Osteoblast (primary cell): ENCODE measurements at regions not wholly inside any gene's neighbourhood (a gene's known extent, or its start where the extent isn't known, plus 50 kb on each side); places are given as distances from the start of the nearest gene placed in this dataset.
A peak's percentile ranks its signal among the peaks of the same experiment; 100 is the strongest.

Source experiments
- DNase-seq: peaks from one replicate; pipeline ENCODE4 v3.0.0; 2011; ENCODE audit warnings: low spot score, mixed read lengths; ENCODE audit not compliant: insufficient read length; ENCODE audit errors: missing footprints
- H2AFZ ChIP-seq: 2 replicates; pipeline ENCODE4 v1.6.0; 2011; ENCODE audit warnings: mild to moderate bottlenecking, low read length
- H3K27ac ChIP-seq: 2 replicates; pipeline ENCODE4 v1.5.1; 2011; ENCODE audit warnings: mild to moderate bottlenecking, low read depth, low read length, moderate library complexity
- H3K27me3 ChIP-seq: 2 replicates; pipeline ENCODE4 v1.6.0; 2012; ENCODE audit warnings: mild to moderate bottlenecking, control low read depth, inconsistent platforms, low read length, moderate library complexity; ENCODE audit not compliant: insufficient read depth
- H3K36me3 ChIP-seq: 2 replicates; pipeline ENCODE4 v1.5.1; 2011; ENCODE audit warnings: mild to moderate bottlenecking, low read length, control low read depth, moderate library complexity; ENCODE audit not compliant: insufficient read depth
- H3K4me1 ChIP-seq: 2 replicates; pipeline ENCODE4 v1.5.1; 2011; ENCODE audit warnings: mild to moderate bottlenecking, low read length, control low read depth, moderate library complexity; ENCODE audit not compliant: insufficient read depth
- H3K4me2 ChIP-seq: 2 replicates; pipeline ENCODE4 v1.6.0; 2011; ENCODE audit warnings: mild to moderate bottlenecking, low read length; ENCODE audit not compliant: insufficient read depth
- H3K4me3 ChIP-seq: fragments of 200-600 bp; sonication (generic); 3 replicates; pipeline ENCODE4 v1.5.1; 2012; ENCODE audit warnings: mild to moderate bottlenecking, low read length, inconsistent platforms; ENCODE audit not compliant: insufficient read depth
- H3K79me2 ChIP-seq: 2 replicates; pipeline ENCODE4 v1.6.0; 2012; ENCODE audit warnings: mild to moderate bottlenecking, low read length, control low read depth, inconsistent platforms; ENCODE audit not compliant: insufficient read depth
- H3K9me3 ChIP-seq: 2 replicates; pipeline ENCODE4 v1.5.1; 2011; ENCODE audit warnings: low read depth, low read length, control low read depth
- H4K20me1 ChIP-seq: 2 replicates; pipeline ENCODE4 v1.6.0; 2012; ENCODE audit warnings: mild to moderate bottlenecking, low read length, control low read depth; ENCODE audit not compliant: insufficient read depth
- TF ChIP-seq, protein P1 (sequence below): IDR thresholded peaks from 2 replicates; pipeline ENCODE4 v1.5.1; 2011; ENCODE audit warnings: mild to moderate bottlenecking, low read depth, low read length, moderate library complexity; ENCODE audit errors: extremely low read depth

DNA sequence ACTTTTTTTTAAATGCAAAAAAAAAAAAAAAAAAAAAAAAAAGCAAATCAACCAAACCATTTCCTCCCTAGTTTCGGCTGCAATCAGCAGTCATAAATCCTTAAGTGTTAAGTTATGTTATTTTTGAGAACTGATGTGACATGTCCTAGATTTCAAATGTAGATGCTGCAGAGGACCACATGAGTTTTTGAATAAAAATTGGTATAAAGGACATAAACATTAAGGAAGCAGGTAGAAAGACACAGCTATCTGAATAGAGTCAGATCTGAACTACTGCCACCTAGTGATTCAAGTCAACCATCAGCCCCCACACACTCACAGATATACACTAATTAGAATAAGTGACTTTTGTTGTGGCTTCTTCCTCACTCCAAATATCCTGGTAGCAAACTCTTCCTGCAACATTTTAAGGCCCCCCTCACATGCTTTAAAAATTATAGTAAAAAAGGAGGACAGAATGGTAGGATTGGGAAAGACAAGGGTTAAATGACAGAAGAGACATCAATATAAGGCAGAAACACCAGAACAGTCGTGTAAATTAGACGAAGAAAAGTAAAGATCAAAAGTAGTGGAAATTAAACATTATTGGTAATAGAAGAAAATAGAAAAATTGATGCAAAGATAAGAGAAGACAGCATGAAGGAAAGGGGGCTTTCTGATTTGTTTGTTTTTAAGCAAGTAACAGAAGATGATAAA lies 394.5 kb upstream of the ATP2B1 start:
- Histone ChIP-seq H2AFZ (no peak overlapping the region), H3K4me3 (no peak overlapping the region), H3K36me3 (no peaks in the 10 kb centered on the region), H3K27ac (no peak overlapping the region), H3K4me1 (peaks cover 16% of the 10 kb centered on the region), H3K9me3 (no peaks in the 10 kb centered on the region), H3K4me2 (no peak overlapping the region), H3K79me2 (no peaks in the 10 kb centered on the region), H4K20me1 (no peaks in the 10 kb centered on the region), H3K27me3 (no peaks in the 10 kb centered on the region)
- TF ChIP-seq, protein P1, sequence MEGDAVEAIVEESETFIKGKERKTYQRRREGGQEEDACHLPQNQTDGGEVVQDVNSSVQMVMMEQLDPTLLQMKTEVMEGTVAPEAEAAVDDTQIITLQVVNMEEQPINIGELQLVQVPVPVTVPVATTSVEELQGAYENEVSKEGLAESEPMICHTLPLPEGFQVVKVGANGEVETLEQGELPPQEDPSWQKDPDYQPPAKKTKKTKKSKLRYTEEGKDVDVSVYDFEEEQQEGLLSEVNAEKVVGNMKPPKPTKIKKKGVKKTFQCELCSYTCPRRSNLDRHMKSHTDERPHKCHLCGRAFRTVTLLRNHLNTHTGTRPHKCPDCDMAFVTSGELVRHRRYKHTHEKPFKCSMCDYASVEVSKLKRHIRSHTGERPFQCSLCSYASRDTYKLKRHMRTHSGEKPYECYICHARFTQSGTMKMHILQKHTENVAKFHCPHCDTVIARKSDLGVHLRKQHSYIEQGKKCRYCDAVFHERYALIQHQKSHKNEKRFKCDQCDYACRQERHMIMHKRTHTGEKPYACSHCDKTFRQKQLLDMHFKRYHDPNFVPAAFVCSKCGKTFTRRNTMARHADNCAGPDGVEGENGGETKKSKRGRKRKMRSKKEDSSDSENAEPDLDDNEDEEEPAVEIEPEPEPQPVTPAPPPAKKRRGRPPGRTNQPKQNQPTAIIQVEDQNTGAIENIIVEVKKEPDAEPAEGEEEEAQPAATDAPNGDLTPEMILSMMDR, result peak; percentile 68
- DNase-seq, result no peak

DNA sequence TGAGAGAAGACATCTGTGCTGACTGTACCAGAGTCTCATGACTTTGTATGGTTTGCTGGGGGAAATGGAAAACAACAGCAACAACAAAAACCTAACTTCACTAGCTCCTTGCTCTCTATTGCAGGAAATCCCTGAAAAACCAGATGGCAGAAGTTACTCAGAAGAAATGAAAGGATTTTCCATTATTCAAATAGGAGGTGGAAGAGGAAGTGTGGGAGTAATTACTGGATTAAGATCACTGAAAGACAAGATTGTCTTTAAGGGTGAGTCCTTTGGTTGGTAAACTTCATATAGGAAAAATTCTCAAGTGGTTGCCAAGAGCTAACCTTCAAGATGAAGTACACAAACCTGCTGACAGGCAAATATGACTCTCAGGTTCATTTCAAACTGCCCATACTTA lies 391.9 kb upstream of the ATP2B1 start:
- Histone ChIP-seq H3K27ac (no peak overlapping the region), H2AFZ (peak overlapping the region; percentile 3), H3K9me3 (no peaks in the 10 kb centered on the region), H4K20me1 (no peaks in the 10 kb centered on the region), H3K27me3 (no peaks in the 10 kb centered on the region), H3K4me2 (no peak overlapping the region), H3K79me2 (no peaks in the 10 kb centered on the region), H3K36me3 (no peaks in the 10 kb centered on the region), H3K4me1 (peaks cover 18% of the 10 kb centered on the region), H3K4me3 (no peak overlapping the region)
- TF ChIP-seq, protein P1, result no peak
- DNase-seq, result no peak

DNA sequence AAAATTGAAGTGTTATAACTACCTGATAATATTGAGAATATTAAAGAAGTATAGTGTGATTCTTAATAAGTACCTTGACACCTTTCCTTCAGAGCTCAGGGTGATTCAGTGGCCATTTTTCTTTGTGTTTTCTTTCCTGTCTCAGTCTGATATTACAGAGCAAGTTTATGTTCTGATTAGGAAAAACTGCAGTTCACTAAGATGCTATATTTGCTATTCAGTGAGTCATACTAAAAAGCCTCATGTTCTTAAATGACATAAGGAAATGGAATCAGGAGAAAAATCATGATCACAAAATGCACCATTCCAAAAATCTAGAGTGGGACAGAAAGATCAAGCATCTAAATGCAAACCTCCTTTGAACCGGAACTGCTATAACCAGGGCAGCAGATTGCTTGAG lies 390.6 kb upstream of the ATP2B1 start:
- no peaks in the 10 kb centered on the region for H3K27me3 ChIP-seq
- H3K36me3 ChIP-seq, result no peaks in the 10 kb centered on the region
- H3K4me3 ChIP-seq, result no peak overlapping the region
- H3K79me2 ChIP-seq, result no peaks in the 10 kb centered on the region
- peak overlapping the region; percentile 1 for H3K4me2 ChIP-seq
- peaks cover 18% of the 10 kb centered on the region for H3K4me1 ChIP-seq
- H4K20me1 ChIP-seq, result no peaks in the 10 kb centered on the region
- TF ChIP-seq, protein P1, result no peak
- peak overlapping the region; percentile 6 for H2AFZ ChIP-seq
- no peaks in the 10 kb centered on the region for H3K9me3 ChIP-seq
- peak overlapping the region; percentile 20 for H3K27ac ChIP-seq
- DNase-seq, result no peak

DNA sequence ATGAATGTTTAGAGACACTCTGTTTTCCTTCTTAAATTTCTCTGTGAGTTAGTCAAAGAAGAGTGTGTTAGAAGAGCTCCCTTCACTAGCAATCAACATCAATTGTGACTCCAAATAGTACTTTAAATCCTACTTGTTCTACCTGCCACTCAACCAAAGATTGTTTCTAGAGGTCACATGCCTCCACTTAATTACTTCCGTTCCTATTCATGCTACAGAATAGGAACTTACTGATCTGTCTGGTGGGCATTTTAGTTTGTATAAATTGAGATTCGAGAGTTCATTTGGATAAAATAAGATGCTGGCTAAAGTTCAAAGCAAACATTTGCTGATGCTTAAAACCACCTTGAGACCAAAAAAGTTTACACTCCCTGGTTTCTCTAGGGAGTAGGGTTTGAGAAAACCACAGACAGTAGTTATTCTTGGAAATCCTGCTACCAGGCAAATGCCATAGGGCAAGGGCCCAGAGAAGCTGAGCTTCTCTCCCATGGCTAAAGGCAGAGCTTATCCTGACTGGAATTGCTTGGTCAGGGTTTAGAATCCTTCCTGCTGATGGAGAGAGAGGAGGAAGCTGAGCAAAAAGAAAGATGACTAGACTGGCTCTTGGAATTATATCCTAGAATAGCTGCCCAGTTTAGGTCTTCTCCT lies 389.6 kb upstream of the ATP2B1 start:
- peak overlapping the region; percentile 20 for H3K27ac ChIP-seq
- H3K27me3 ChIP-seq, result no peaks in the 10 kb centered on the region
- H4K20me1 ChIP-seq, result no peaks in the 10 kb centered on the region
- no peak overlapping the region for H2AFZ ChIP-seq
- H3K79me2 ChIP-seq, result no peaks in the 10 kb centered on the region
- peaks cover 18% of the 10 kb centered on the region for H3K4me1 ChIP-seq
- H3K9me3 ChIP-seq, result no peaks in the 10 kb centered on the region
- no peak overlapping the region for H3K4me3 ChIP-seq
- TF ChIP-seq, protein P1, result no peak
- no peaks in the 10 kb centered on the region for H3K36me3 ChIP-seq
- H3K4me2 ChIP-seq, result no peak overlapping the region
- DNase-seq, result no peak
